GM12892 (cell line): ENCODE measurements at regions not wholly inside any gene's neighbourhood (a gene's known extent, or its start where the extent isn't known, plus 50 kb on each side); places are given as distances from the start of the nearest gene placed in this dataset.

Experiments used
- DNase-seq: peaks from one replicate; pipeline ENCODE4 v3.0.0; 2011; ENCODE audit not compliant: insufficient read length
- FAIRE-seq: peaks from 2 replicates; lab custom pipeline; 2011; peaks lifted over from hg19 to GRCh38; lab: Jason Lieb, UNC
- POLR2A ChIP-seq: IDR thresholded peaks from 2 replicates; pipeline ENCODE4 v1.6.1; 2011; ENCODE audit warnings: low read depth, low read length, control low read depth
- POLR2AphosphoS5 ChIP-seq: IDR thresholded peaks from 2 replicates; pipeline ENCODE4 v1.6.1; 2011; ENCODE audit warnings: low read depth, low read length, control low read depth
- TAF1 ChIP-seq: IDR thresholded peaks from 2 replicates; pipeline ENCODE4 v1.6.1; 2011; ENCODE audit warnings: low read depth, mild to moderate bottlenecking, control low read depth, low read length, borderline replicate concordance

DNA sequence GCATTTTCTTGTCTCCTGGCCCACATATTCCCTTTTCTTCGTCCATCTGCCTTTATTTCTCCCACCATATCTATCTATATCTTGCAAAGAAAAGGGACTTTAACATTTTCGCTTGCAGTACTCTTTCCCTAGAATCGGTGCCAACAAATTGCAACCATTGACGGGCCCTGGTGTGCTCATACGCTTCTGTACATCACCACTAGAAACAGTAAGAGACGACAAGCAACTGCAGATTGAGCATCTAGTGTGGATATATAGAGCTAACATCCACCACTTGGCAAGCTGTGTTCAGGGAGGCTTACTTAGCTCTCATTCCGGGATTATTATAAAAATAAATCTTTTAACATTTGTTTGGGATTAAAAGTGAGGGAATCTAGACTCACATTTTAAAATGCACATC, 230.8 kb upstream of the PKN2 start:
- no peak for DNase-seq
- TF ChIP-seq TAF1 = no peak
- TF ChIP-seq POLR2A = no peak
- no peak for TF ChIP-seq POLR2AphosphoS5
- no peak for FAIRE-seq

DNA sequence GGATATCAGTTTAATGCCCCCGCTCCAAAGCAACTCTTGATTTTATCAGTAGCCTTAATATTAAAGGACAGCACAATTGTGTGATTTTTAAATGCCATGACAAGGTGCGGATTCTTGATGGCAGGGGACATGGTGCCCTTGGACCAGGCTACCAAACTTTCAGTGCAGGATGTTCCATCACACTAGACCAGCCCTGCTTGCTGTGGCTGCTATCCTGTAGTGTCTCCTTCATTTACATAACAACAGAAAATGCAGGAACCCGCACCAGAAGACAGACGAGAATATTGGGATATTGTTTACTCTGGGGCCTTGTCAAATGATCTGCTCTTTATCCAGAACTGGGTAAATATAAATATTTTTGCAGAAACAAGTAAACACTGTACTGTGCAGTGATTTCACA, 229.3 kb upstream of the PKN2 start:
- no peak for TF ChIP-seq POLR2A
- no peak for TF ChIP-seq TAF1
- TF ChIP-seq POLR2AphosphoS5 = no peak
- FAIRE-seq = no peak
- DNase-seq = no peak

DNA sequence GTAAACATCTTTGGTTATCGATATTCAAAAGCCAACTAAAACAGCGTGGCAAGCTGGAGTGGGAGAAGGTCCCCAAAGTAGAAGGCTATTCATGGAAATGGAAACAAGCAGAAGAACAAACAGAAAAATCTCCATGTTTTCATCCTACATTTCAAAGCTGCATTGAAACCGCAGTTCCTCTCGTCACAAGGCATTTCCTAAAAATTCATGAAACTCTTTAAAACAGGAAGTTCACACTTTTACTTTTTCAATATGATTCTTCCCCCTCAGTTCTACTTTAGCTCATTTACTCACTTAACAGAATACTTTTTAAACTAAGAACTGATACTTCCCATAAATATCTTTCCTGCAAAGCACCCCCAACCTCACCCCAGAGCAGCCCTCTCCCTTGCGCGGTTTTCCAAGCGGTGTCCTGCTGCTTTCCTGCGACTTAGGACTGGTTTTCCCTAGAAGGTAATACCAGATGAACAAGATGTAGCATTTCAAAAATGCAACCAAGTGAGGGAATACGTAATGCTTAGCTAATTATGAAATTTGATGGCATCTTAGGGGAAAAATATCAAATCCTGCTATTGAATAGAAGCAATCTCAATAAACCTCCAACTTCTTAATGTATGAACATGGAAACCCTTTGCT, 228.3 kb upstream of the PKN2 start:
- no peak for FAIRE-seq
- DNase-seq = no peak
- TF ChIP-seq TAF1 = no peak

DNA sequence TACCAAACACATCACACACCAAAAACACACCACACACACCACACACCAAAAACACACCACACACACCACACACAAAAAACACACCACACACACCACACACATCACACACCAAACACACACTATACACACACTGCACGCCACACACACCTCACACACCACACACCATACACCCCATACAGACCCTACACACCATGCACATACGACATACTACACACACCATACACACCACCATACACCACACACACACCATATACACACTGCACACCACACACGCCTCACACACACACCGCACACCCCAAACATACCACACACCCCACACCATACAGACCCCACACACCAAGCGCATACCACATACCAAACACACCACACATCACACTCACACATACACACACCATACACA, 226.9 kb upstream of the PKN2 start:
- FAIRE-seq (no peak), DNase-seq (no peak)
- TF ChIP-seq POLR2AphosphoS5 (no peak), TAF1 (no peak), POLR2A (no peak)

DNA sequence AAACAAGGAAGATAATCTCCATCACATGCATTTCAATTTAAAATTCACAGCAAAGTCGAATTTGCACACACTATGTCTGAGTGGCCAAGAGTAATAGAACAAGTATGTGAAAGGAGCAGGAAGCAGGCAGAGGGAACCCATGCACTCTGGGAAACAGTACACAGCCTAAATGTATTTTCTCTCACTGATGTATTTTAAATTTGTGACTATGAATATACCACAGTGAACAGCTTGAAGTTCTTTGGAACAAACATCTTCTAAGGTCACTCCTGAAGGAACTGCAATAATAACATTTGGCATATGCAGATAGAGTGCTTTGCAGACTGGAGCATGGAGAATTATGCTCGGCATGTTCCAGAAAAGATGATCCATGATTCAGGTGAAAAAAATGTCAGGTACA, 223.1 kb upstream of the PKN2 start:
- TF ChIP-seq POLR2AphosphoS5 = no peak
- no peak for TF ChIP-seq TAF1
- no peak for FAIRE-seq
- DNase-seq = no peak

DNA sequence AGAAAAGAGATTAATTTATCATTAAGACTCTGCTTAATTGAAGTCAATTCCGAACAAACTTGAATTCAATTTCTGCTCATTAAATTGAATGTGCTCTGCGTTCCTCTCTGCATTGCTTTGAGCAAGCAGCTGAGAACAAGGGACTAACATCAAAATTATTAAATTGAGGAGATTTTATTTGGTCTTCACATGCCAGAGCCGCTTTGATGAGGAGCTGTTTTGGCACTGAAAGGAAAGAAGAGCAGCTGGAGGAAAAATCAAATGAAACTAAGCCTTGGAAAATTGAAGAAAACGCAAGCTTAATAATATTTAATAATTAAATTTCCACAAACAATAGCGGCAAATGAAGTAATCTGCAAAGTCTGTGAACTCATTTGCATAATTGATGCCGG, 222.0 kb upstream of the PKN2 start:
- DNase-seq (no peak), FAIRE-seq (no peak)
- TF ChIP-seq POLR2A (no peak), TAF1 (no peak), POLR2AphosphoS5 (no peak)

DNA sequence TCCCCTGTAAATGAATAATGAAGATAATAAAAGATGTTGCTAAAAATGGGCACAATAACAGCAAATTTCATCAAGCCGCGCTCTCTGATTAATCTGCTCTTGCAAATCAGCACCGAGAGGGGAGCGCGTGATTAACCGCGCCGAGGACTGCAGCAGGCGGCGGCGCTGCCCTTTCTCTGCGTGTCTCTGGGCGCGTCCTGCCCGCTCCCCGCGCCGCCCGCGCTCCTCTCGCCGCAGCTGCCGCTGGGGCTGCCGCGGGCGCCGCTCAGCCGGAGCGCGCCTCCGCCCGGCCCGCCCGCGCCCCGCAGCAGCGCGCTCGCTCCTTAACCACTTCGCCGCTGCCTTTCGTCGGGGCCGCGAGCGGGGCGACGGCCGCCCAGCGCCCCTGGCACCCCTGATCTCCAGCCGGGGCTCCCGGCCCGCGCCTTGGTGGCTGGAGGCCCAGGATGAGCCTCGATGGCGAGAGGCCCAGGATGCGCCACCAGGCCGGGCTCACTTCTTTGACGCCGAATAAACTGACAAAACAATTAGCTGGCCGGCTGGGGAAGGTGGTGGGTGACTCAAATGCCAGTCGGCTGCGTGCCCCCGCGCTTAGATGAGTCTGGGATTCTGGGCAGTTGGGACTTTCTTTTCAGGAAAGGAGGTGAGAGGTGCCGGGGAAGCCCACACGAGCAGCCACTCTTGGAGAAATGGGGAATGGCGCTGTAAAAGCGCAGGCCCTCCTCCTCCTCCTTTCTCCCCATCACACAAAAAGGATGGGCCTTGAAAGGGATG, 221.4 kb upstream of the PKN2 start:
- TF ChIP-seq POLR2A = no peak
- TF ChIP-seq TAF1 = no peak
- no peak for TF ChIP-seq POLR2AphosphoS5
- DNase-seq = no peak
- no peak for FAIRE-seq

DNA sequence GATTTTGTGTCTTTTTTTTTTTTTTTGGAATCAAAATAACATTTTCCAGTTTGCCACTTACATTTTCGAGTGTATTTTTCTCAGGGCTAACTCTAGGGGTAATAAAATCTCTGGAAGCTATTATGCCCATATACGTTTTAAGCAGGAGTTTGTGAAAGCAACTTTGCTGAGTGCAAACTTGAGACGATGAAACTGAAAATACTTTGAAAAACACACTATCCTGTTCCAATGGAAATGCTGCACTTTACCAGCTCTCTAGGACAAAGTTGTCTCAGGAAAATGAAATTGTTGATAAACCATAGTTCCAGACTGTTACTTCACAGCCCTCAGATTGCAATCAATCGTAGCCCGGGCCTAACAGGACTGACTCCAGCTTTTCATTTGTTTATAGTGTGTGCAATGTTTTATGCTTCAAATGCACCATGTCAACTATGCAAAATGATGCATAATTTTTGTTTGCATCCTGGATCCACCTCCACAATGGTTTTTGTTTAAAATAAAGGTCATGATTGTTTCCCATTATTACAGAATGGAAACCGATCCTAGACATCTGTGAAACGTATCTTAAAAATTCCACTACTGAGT, 220.6 kb upstream of the PKN2 start:
- TF ChIP-seq POLR2A (no peak), POLR2AphosphoS5 (no peak), TAF1 (no peak)
- FAIRE-seq (no peak), DNase-seq (no peak)

DNA sequence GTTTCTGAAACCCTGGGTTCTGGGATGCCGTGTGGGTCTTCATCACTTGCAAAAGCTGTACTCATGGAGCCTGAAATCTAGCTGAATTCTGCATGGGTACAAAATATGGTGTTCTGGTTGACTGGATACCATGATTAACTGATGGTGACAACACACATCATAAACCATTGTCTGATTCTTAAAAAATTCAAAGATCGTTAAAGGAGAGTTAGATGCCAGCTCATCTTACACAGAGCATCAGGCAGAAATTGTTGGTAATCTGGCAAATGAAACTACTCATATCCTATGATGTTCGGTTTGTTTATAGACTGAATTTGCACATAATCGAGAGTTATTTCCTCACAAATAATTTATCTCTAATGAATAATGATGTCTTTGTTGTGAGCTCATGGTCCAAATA, 218.1 kb upstream of the PKN2 start:
- DNase-seq = no peak
- FAIRE-seq = no peak
- no peak for TF ChIP-seq POLR2AphosphoS5
- no peak for TF ChIP-seq TAF1
- TF ChIP-seq POLR2A = no peak

DNA sequence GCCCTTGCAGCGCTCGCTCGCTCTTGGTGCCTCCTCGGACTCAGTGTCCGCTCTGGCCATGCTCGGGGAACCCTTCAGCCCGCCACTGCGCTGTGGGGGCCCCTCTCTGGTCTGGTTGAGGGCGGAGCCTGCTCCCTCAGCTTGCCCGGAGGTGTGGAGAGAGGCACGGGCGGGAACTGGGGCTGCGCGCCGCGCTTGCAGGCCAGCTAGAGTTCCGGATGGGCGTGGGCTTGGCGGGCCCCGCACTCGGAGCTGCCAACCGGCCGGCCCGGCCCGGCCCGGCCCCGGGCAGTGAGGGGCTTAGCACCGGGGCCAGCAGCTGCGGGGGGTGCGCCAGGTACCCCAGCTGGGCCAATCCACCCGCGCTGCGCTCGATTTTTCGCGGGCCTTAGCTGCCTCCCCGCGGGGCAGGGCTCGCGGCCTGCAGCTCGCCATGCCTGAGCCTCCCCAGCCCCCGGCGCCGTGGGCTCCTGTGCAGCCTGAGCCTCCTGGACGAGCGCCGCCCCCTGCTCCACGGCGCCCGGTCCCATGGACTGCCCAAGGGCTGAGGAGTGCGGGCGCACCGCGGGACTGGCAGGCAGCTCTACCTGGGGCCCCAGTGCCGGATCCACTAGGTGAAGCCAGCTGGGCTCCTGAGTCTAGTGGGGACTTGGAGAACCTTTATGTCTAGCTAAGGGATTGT, 217.0 kb upstream of the PKN2 start:
- TF ChIP-seq POLR2AphosphoS5 = no peak
- TF ChIP-seq TAF1 = no peak
- no peak for TF ChIP-seq POLR2A
- DNase-seq (no peak), FAIRE-seq (no peak)

DNA sequence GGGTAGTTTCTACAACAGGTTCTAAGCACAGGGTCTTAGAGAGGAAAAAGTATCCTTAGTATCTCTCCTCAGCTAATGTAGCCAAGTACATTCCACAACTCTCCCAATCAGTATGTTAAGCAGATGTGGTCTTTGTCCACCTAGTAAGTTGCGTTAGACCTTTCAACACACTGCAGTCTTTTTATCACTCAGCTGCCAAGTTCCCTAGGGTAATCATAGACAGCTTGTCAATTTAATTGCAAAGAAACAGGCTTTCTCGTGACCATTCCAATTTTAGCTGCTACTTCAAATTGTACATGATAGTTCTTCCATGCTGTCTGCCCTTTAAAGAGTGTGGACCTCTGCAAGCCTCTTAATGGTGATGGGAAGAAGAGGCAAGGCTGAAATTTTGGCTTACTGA, 211.8 kb upstream of the PKN2 start:
- TF ChIP-seq POLR2AphosphoS5 (no peak), POLR2A (no peak), TAF1 (no peak)
- no peak for DNase-seq
- FAIRE-seq = no peak
